Activated naive CD8-positive, alpha-beta T cell treated with anti-CD3 and anti-CD28 coated beads, Interleukin-2, amount 10 ng/mL, durations not matched to agents 7 days and 5 days (primary cell): ENCODE measurements at regions not wholly inside any gene's neighbourhood (a gene's known extent, or its start where the extent isn't known, plus 50 kb on each side); places are given as distances from the start of the nearest gene placed in this dataset.
"Not testable (repeated sequence)": the region's sequence is repeated elsewhere in the genome, so short reads cannot be mapped to it uniquely, and the experiment has no call there.

ENCODE experiments used
- ATAC-seq: fragments of 150-1000 bp; cut with Tn5 transposase; one replicate; pipeline ENCODE4 v1.10.0; 2021; ENCODE audit warnings: low read depth, moderate library complexity
- POLR2A ChIA-PET: fragments of 350-600 bp; sonication (Branson Sonifier 250); formaldehyde crosslinking; loops from one replicate; lab custom pipeline; 2021; ENCODE audit warnings: antibody characterized with exemption; lab: Charles Lee
- DNase-seq: peaks from one replicate; pipeline ENCODE4 v3.0.0; 2021
- H3K27ac Mint-ChIP-seq: one replicate; pipeline ENCODE4 v1.8.0; 2022; ENCODE audit warnings: mild to moderate bottlenecking, mixed read lengths
- H3K27me3 Mint-ChIP-seq: one replicate; pipeline ENCODE4 v1.8.0; 2022; ENCODE audit warnings: mild to moderate bottlenecking, moderate library complexity, mixed read lengths
- H3K36me3 Mint-ChIP-seq: one replicate; pipeline ENCODE4 v1.8.0; 2021; ENCODE audit warnings: mild to moderate bottlenecking, mixed read lengths
- H3K4me1 Mint-ChIP-seq: one replicate; pipeline ENCODE4 v1.8.0; 2021; ENCODE audit warnings: mixed read lengths
- H3K4me3 Mint-ChIP-seq: one replicate; pipeline ENCODE4 v1.8.0; 2022; ENCODE audit warnings: mild to moderate bottlenecking, moderate library complexity, mixed read lengths
- H3K9me3 Mint-ChIP-seq: one replicate; pipeline ENCODE4 v1.8.0; 2021; ENCODE audit warnings: mixed read lengths

DNA sequence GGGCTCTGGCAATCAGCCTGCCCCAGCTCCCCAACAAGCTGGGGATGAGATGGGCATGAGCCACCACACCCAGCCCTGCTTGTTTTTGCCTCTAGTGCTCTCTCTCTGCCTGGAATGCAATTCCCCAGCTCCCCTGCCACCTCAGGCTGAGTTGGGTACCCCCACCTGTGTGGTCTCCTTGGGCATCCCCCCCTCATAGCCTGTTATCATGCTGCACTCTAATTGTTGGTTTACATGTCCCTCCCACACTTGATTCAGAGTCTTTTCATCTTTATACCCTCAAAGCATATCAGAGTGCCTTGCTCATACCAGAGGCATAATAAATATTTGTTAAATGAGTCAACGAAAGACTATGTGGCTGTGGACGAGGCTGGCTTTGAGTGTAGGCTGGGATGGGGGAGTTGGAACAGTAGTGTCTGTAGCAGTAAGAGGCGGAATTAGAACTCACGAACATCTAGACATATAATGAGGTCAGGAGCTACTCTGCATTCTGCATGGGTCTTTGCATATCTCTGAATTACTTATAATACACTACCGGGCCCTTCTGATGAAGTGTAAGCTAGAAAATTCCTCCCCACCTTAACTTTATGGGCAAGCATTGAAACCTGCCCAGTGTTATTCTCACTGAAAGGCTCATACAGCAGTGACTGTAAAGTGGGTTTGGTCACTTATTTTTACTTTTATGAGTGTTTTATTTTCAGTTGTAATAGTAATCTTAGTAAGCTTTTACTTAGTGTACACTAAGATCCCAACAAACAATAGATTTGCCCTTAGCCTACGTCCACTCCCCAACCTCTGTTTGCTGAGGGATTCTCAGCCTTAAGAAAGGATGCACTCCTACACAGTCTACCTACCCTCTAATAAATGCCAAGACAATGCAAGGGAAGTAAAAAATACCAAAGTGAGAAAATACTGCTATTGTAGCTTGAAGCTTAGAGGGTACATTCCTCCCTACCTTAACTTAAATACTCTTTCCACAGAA is 58.7 kb downstream of the EDN1 start:
- DNase-seq (no peak), ATAC-seq (no peak)
- no peak overlapping the region for H3K4me3 Mint-ChIP-seq
- no peaks in the 10 kb centered on the region for H3K36me3 Mint-ChIP-seq
- POLR2A ChIA-PET, result no interaction called here
- no peak overlapping the region for H3K27ac Mint-ChIP-seq
- H3K27me3 Mint-ChIP-seq, result no peaks in the 10 kb centered on the region
- H3K4me1 Mint-ChIP-seq, result no peaks in the 10 kb centered on the region
- H3K9me3 Mint-ChIP-seq, result peaks cover 4% of the 10 kb centered on the region

DNA sequence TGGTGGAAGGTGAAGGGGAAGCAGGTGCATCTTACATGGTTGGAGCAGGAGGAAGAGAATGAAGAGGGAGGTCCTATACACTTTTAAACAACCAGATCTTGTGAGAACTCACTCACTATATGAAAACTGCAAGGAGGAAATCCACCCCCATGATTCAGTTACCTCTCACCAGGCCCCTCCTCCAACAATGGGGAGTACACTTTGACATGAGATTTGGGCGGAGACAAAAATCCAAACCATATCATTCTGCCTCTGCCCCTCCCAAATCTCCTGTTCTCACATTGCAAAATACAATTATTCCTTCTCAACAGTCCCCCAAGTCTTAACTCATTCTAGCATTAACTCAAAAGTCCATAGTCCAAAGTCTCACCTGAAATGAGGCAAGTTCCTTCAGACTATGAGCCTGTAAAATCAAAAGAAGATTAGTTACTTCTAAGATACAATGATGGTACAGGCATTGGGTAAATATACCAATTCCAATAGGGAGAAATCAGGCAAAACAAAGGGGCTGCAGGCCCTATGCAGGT is 60.5 kb downstream of the EDN1 start:
- Mint-ChIP-seq H3K4me1 (no peaks in the 10 kb centered on the region), H3K36me3 (no peaks in the 10 kb centered on the region), H3K27ac (no peak overlapping the region), H3K9me3 (peaks cover 4% of the 10 kb centered on the region), H3K27me3 (no peaks in the 10 kb centered on the region), H3K4me3 (no peak overlapping the region)
- no peak for ATAC-seq
- DNase-seq, result no peak
- POLR2A ChIA-PET, result no interaction called here

DNA sequence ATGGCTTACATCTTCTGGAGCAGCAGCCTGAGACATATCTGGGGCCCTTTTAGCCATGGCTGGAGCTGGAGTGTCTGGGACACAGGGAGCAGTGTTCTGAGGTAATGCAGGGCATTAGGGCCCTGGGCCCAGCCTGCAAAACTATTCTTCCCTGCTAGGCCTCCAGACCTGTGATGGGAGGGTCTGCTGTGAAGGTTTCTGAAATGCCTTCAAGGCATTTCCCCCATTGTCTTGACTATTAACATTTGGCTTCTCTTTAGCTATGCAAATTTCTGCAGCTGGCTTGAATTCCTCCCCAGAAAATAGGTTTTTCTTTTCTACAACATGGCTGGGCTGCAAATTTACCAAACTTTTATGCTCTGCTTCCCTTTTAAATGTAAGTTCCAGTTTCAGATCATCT is 61.5 kb downstream of the EDN1 start:
- Mint-ChIP-seq H3K9me3 (peaks cover 4% of the 10 kb centered on the region), H3K27ac (no peak overlapping the region), H3K4me3 (no peak overlapping the region), H3K27me3 (no peaks in the 10 kb centered on the region), H3K4me1 (no peaks in the 10 kb centered on the region), H3K36me3 (no peaks in the 10 kb centered on the region)
- POLR2A ChIA-PET, result no interaction called here
- ATAC-seq, result no peak
- DNase-seq, result no peak

DNA sequence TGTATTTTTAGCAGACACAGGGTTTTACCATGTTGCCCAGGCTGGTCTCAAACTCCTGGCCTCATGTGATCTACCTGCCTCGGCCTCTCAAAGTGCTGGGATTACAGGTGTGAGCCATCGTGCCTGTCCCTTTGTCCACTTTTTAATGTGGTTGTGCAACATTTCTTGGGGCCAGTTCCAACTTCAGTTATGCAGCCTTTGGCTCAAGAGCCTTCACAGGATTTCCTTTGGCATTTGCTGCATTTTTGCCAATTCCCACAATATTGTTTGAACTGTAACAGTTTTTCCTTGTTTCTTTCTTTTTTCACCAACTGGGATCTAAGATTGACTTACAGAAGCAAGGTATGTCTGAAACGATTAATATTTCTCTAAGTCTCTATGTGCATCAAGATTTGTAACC is 63.6 kb downstream of the EDN1 start:
- H3K27me3 Mint-ChIP-seq, result no peaks in the 10 kb centered on the region
- peaks cover 5% of the 10 kb centered on the region for H3K9me3 Mint-ChIP-seq
- H3K27ac Mint-ChIP-seq, result no peak overlapping the region
- POLR2A ChIA-PET, result no interaction called here
- no peak for DNase-seq
- H3K4me1 Mint-ChIP-seq, result no peaks in the 10 kb centered on the region
- no peak for ATAC-seq
- no peak overlapping the region for H3K4me3 Mint-ChIP-seq
- H3K36me3 Mint-ChIP-seq, result no peaks in the 10 kb centered on the region

GRCh38 chr6:12354499-12354898 is 64.3 kb downstream of the EDN1 start:
- H3K27ac Mint-ChIP-seq, result no peak overlapping the region
- POLR2A ChIA-PET, result no interaction called here

DNA sequence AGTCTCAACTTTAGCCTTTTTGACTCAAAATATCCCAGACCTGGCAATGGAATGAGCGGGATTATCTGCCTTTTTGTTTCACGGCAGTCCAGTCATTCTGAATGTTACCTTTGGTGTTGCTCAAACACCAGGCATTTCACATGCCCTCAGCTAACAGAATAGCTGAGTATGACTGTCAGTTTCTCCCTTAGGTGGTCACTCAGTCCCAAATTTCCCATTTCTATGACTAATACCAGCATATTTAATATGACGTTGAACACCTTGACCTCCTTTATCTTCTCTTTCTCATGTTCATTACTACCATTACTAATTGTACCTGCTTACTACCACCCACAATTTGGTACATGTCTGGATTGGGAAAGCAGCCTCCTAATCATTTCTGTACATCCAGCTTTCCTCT is 65.2 kb downstream of the EDN1 start:
- no peak for ATAC-seq
- H3K4me3 Mint-ChIP-seq, result no peak overlapping the region
- no peak for DNase-seq
- POLR2A ChIA-PET, result no interaction called here
- H3K27ac Mint-ChIP-seq, result no peak overlapping the region
- H3K27me3 Mint-ChIP-seq, result no peaks in the 10 kb centered on the region
- no peaks in the 10 kb centered on the region for H3K4me1 Mint-ChIP-seq
- H3K9me3 Mint-ChIP-seq, result peaks cover 5% of the 10 kb centered on the region
- H3K36me3 Mint-ChIP-seq, result no peaks in the 10 kb centered on the region

More at GRCh38 chr6:12354499-12354898, 64.3 kb downstream of the EDN1 start:
- ATAC-seq, result no peak
- Mint-ChIP-seq H3K4me1 (no peaks in the 10 kb centered on the region), H3K4me3 (no peak overlapping the region), H3K9me3 (peaks cover 5% of the 10 kb centered on the region), H3K27me3 (no peaks in the 10 kb centered on the region), H3K36me3 (no peaks in the 10 kb centered on the region)
- DNase-seq, result no peak

GRCh38 chr6:12356431-12356830 is 66.3 kb downstream of the EDN1 start:
- ATAC-seq, result no peak
- Mint-ChIP-seq H3K36me3 (no peaks in the 10 kb centered on the region), H3K4me1 (no peaks in the 10 kb centered on the region)

DNA sequence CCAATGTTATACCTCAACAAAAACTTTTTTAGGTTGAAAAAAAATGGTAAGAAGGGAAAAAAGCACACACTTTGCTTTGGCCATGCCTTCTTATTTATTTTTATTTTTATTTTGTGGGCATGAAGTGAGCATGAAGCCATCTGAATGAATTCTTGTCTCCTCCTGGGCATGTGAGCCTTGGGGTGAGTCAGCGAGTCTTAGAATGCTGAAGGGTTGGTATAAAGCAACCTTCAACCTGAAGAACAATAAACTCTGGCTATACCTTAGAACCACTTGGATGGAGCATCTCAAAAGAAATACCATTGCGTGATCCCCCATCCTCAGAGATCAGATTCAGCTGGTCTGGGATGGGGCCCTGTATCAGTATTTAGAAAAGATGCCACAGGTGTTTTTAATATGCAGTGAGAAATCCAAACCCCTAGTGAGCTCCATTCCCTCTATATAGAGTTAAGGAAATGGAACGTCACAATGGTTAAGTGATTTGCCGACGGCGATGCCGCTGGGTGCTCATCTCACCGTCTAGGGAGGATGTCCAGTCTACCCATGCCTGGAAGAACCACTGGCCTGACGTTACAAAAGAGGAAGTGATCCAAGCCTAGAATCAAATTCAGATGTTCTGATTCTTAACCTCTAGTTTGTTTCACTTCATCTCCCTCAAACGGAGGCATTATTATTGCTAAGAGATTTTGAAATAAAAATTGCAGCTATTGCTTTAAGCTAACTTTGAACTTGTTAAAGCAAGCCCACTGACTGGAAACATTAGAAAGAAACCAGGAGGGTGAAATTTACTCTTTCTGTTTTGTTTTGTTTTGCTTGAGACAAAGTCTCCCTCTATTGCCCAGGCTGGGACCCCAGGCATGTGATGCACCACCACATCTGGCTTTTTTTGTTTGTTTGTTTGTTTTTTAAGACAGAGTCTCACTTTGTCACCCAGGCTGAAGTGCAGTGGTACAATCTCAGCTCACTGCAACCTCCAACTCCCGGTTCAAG is 67.1 kb downstream of the EDN1 start:
- Mint-ChIP-seq H3K9me3 (peaks cover 3% of the 10 kb centered on the region), H3K4me1 (no peaks in the 10 kb centered on the region), H3K27ac (no peak overlapping the region), H3K27me3 (no peaks in the 10 kb centered on the region), H3K36me3 (no peaks in the 10 kb centered on the region), H3K4me3 (no peak overlapping the region)
- ATAC-seq (no peak), DNase-seq (no peak)
- POLR2A ChIA-PET, result no interaction called here

More at GRCh38 chr6:12356431-12356830, 66.3 kb downstream of the EDN1 start:
- Mint-ChIP-seq H3K9me3 (peaks cover 4% of the 10 kb centered on the region), H3K27me3 (no peaks in the 10 kb centered on the region), H3K27ac (no peak overlapping the region), H3K4me3 (no peak overlapping the region)
- no peak for DNase-seq
- POLR2A ChIA-PET, result no interaction called here

DNA sequence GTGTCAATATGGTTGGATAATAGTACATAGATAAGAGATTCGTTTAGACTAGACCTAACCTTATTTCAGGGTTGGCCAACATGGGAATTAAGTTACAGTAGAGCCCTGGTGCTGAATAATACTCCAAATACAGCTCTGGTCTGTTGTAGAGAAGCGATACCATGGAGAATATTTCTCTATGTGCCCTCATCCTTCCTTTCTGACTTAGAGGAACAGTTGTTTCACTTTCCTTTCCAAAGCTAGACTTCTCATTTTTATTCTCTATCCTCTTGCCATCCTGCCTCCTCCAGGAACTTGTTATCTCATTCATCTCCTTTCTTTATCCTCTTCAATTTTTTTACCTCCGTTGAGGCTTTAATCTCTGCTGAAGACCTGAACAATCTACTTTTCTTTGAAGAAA is 68.9 kb downstream of the EDN1 start:
- no peaks in the 10 kb centered on the region for H3K4me1 Mint-ChIP-seq
- POLR2A ChIA-PET, result no interaction called here
- no peaks in the 10 kb centered on the region for H3K36me3 Mint-ChIP-seq
- no peak overlapping the region for H3K27ac Mint-ChIP-seq
- DNase-seq (no peak), ATAC-seq (no peak)
- H3K9me3 Mint-ChIP-seq, result peaks cover 3% of the 10 kb centered on the region
- H3K4me3 Mint-ChIP-seq, result no peak overlapping the region
- no peaks in the 10 kb centered on the region for H3K27me3 Mint-ChIP-seq

- POLR2A ChIA-PET, result no interaction called here
- H3K27ac Mint-ChIP-seq, result no peak overlapping the region
- no peak for DNase-seq
- peaks cover 3% of the 10 kb centered on the region for H3K9me3 Mint-ChIP-seq
- H3K27me3 Mint-ChIP-seq, result no peaks in the 10 kb centered on the region
- no peak for ATAC-seq
- H3K4me1 Mint-ChIP-seq, result no peaks in the 10 kb centered on the region
- no peak overlapping the region for H3K4me3 Mint-ChIP-seq
- H3K36me3 Mint-ChIP-seq, result no peaks in the 10 kb centered on the region
Observed at GRCh38 chr6:12361042-12361765, 71.0 kb downstream of the EDN1 start.

- H3K4me1 Mint-ChIP-seq, H3K27ac Mint-ChIP-seq, H3K4me3 Mint-ChIP-seq, H3K27me3 Mint-ChIP-seq, POLR2A ChIA-PET, DNase-seq, H3K9me3 Mint-ChIP-seq, H3K36me3 Mint-ChIP-seq, ATAC-seq: not testable (repeated sequence)
Observed at GRCh38 chr6:12363277-12363650, 73.1 kb downstream of the EDN1 start.

DNA sequence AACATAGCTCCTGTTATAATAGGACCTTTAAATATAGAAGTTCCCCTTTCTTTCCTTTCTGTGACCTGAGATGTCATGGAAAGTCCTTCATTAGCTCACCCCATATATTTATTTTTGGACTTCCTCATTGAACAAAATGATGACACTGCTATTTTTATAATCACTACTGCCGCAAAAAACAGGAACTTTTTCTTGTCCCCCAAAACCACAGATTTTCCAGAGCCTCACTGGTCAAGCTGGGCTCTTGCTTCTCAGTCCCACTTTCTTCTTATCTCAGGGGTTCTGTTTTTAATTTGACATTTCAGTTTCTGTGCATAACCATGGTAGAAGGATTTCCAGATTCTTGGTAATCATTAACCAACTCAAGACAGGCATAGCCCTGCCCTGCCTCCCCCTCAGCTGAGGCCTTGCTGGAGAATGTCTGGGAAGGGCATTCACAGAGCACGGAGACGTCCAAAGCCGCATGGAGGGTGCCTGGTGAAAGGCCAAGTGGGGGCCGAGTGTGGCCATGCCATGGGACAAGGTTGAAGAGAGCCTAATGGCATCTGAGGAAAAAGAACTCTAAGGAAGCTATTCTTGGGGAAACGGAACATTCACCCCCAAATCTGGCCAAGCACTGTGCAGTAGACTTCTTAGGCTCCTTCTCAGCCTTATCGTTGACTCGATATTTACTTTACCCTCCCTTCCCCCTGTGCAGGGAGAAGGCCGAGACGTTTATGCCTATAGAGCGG is 73.7 kb downstream of the EDN1 start:
- Mint-ChIP-seq H3K27me3 (peaks cover 7% of the 10 kb centered on the region), H3K36me3 (no peaks in the 10 kb centered on the region), H3K27ac (no peak overlapping the region), H3K9me3 (peaks cover 2% of the 10 kb centered on the region), H3K4me3 (no peak overlapping the region), H3K4me1 (no peaks in the 10 kb centered on the region)
- POLR2A ChIA-PET, result no interaction called here
- no peak for ATAC-seq
- DNase-seq, result no peak
